HG03064 (cell line): ENCODE measurements at regions not wholly inside any gene's neighbourhood (a gene's known extent, or its start where the extent isn't known, plus 50 kb on each side); places are given as distances from the start of the nearest gene placed in this dataset.
"Not testable (repeated sequence)": the region's sequence is repeated elsewhere in the genome, so short reads cannot be mapped to it uniquely, and the experiment has no call there.

ENCODE experiments used
- ATAC-seq: cut with Tn5 transposase; IDR thresholded peaks from one replicate; pipeline ENCODE4 v1.9.1; 2021; ENCODE audit warnings: low read depth; ENCODE audit not compliant: unreplicated experiment

- no peak for ATAC-seq
Measured at GRCh38 chr14:22315336-22315735, 273.7 kb downstream of the DAD1 start.

- no peak for ATAC-seq
Measured at GRCh38 chr14:22314183-22314820, 274.7 kb downstream of the DAD1 start.

- no peak for ATAC-seq
Measured at GRCh38 chr14:22313172-22313801, 275.7 kb downstream of the DAD1 start.

- ATAC-seq: no peak
Measured at GRCh38 chr14:22311636-22312035, 277.4 kb downstream of the DAD1 start.

GRCh38 chr14:22305607-22306006 is 283.4 kb downstream of the DAD1 start:
- ATAC-seq: no peak

GRCh38 chr14:22304326-22304725 is 284.7 kb downstream of the DAD1 start:
- no peak for ATAC-seq

- ATAC-seq: no peak
Measured at GRCh38 chr14:22303589-22304195, 285.3 kb downstream of the DAD1 start.

- no peak for ATAC-seq
Measured at GRCh38 chr14:22300646-22301045, 288.4 kb downstream of the DAD1 start.

- ATAC-seq: no peak
Measured at GRCh38 chr14:22297376-22297775, 291.6 kb downstream of the DAD1 start.

- ATAC-seq: no peak
Measured at GRCh38 chr14:22296722-22297121, 292.3 kb downstream of the DAD1 start.

GRCh38 chr14:22296088-22296487 is 292.9 kb downstream of the DAD1 start:
- ATAC-seq: no peak

- ATAC-seq: no peak
Measured at GRCh38 chr14:22291406-22291805, 297.6 kb downstream of the DAD1 start.

GRCh38 chr14:22289570-22289969 is 299.5 kb downstream of the DAD1 start:
- no peak for ATAC-seq

- ATAC-seq: no peak
Measured at GRCh38 chr14:22285991-22286390, 303.0 kb downstream of the DAD1 start.

- no peak for ATAC-seq
Measured at GRCh38 chr14:22282949-22283348, 306.1 kb downstream of the DAD1 start.

GRCh38 chr14:22282417-22282816 is 306.6 kb downstream of the DAD1 start:
- no peak for ATAC-seq

GRCh38 chr14:22281447-22281874 is 307.6 kb downstream of the DAD1 start:
- ATAC-seq: not testable (repeated sequence)

- ATAC-seq: no peak
Measured at GRCh38 chr14:22280497-22281316, 308.3 kb downstream of the DAD1 start.

- ATAC-seq: no peak
Measured at GRCh38 chr14:22276913-22277816, 311.9 kb downstream of the DAD1 start.
